AG09309 (cell line): ENCODE measurements at regions not wholly inside any gene's neighbourhood (a gene's known extent, or its start where the extent isn't known, plus 50 kb on each side); places are given as distances from the start of the nearest gene placed in this dataset.
"Not testable (repeated sequence)": the region's sequence is repeated elsewhere in the genome, so short reads cannot be mapped to it uniquely, and the experiment has no call there.

Experiments
- DNase-seq: peaks from one replicate; pipeline ENCODE4 v3.0.0-alpha.2; 2010; ENCODE audit warnings: low read depth
- H3K4me3 ChIP-seq: 2 replicates; pipeline ENCODE4 v1.5.1; 2011; ENCODE audit warnings: mild to moderate bottlenecking, low read depth, low read length, moderate library complexity; ENCODE audit not compliant: control insufficient read depth

- H3K4me3 ChIP-seq, DNase-seq: not testable (repeated sequence)
Measured at GRCh38 chr21:5064581-5065142, 5456.7 kb upstream of the TPTE start.

- not testable (repeated sequence) for DNase-seq, H3K4me3 ChIP-seq
Measured at GRCh38 chr21:5065240-5066211, 5455.9 kb upstream of the TPTE start.

GRCh38 chr21:5066682-5067251 lies 5454.6 kb upstream of the TPTE start:
- not testable (repeated sequence) for H3K4me3 ChIP-seq, DNase-seq

- H3K4me3 ChIP-seq, DNase-seq: not testable (repeated sequence)
Measured at GRCh38 chr21:5067326-5068048, 5453.9 kb upstream of the TPTE start.

- not testable (repeated sequence) for DNase-seq, H3K4me3 ChIP-seq
Measured at GRCh38 chr21:5068649-5069048, 5452.7 kb upstream of the TPTE start.

- H3K4me3 ChIP-seq, DNase-seq: not testable (repeated sequence)
Measured at GRCh38 chr21:5071180-5071579, 5450.2 kb upstream of the TPTE start.

- DNase-seq, H3K4me3 ChIP-seq: not testable (repeated sequence)
Measured at GRCh38 chr21:5076854-5077253, 5444.5 kb upstream of the TPTE start.

- DNase-seq, H3K4me3 ChIP-seq: not testable (repeated sequence)
Measured at GRCh38 chr21:5079361-5079760, 5442.0 kb upstream of the TPTE start.

GRCh38 chr21:5080015-5080414 lies 5441.4 kb upstream of the TPTE start:
- H3K4me3 ChIP-seq, DNase-seq: not testable (repeated sequence)

- H3K4me3 ChIP-seq, DNase-seq: not testable (repeated sequence)
Measured at GRCh38 chr21:5084246-5084645, 5437.1 kb upstream of the TPTE start.

GRCh38 chr21:5085456-5085855 lies 5435.9 kb upstream of the TPTE start:
- not testable (repeated sequence) for H3K4me3 ChIP-seq, DNase-seq

GRCh38 chr21:5086416-5086815 lies 5435.0 kb upstream of the TPTE start:
- DNase-seq, H3K4me3 ChIP-seq: not testable (repeated sequence)

GRCh38 chr21:5088820-5089219 lies 5432.6 kb upstream of the TPTE start:
- not testable (repeated sequence) for DNase-seq, H3K4me3 ChIP-seq

GRCh38 chr21:5089399-5090089 lies 5431.8 kb upstream of the TPTE start:
- not testable (repeated sequence) for DNase-seq, H3K4me3 ChIP-seq

- H3K4me3 ChIP-seq, DNase-seq: not testable (repeated sequence)
Measured at GRCh38 chr21:5090132-5091079, 5431.0 kb upstream of the TPTE start.

- H3K4me3 ChIP-seq, DNase-seq: not testable (repeated sequence)
Measured at GRCh38 chr21:5091274-5091673, 5430.1 kb upstream of the TPTE start.

GRCh38 chr21:5095628-5096027 lies 5425.8 kb upstream of the TPTE start:
- DNase-seq, H3K4me3 ChIP-seq: not testable (repeated sequence)
